Urinary bladder (tissue), 3 donors: ENCODE measurements at regions not wholly inside any gene's neighbourhood (a gene's known extent, or its start where the extent isn't known, plus 50 kb on each side); places are given as distances from the start of the nearest gene placed in this dataset.
"Not testable (repeated sequence)": the region's sequence is repeated elsewhere in the genome, so short reads cannot be mapped to it uniquely, and the experiment has no call there.

Experiments
- DNase-seq: peaks from one replicate; pipeline ENCODE4 v3.0.0-alpha.2; 2015; ENCODE audit errors: extremely low spot score
- H3K27ac ChIP-seq: one replicate; pipeline ENCODE4 v1.5.1; 2013; ENCODE audit warnings: low read depth, mild to moderate bottlenecking, moderate library complexity
- H3K36me3 ChIP-seq: one replicate; pipeline ENCODE4 v1.6.1; 2013; ENCODE audit warnings: mild to moderate bottlenecking, moderate library complexity; ENCODE audit not compliant: insufficient read depth
- H3K4me1 ChIP-seq: one replicate; pipeline ENCODE4 v1.6.1; 2013; ENCODE audit warnings: mild to moderate bottlenecking, moderate library complexity; ENCODE audit not compliant: insufficient read depth
- H3K4me3 ChIP-seq: one replicate; pipeline ENCODE4 v1.5.1; 2013; ENCODE audit warnings: low read depth, low read length
- WGBS: extraction: QIAGEN DNeasy Blood & Tissue Kit; methylation state at CpG from one replicate; pipeline ENCODE4 v1.1.7; 2013; 5-methylcytosine and 5-hydroxymethylcytosine counted together
- donor health status: healthy with polysubstance abuse.
- donor health status: healthy.

DNA sequence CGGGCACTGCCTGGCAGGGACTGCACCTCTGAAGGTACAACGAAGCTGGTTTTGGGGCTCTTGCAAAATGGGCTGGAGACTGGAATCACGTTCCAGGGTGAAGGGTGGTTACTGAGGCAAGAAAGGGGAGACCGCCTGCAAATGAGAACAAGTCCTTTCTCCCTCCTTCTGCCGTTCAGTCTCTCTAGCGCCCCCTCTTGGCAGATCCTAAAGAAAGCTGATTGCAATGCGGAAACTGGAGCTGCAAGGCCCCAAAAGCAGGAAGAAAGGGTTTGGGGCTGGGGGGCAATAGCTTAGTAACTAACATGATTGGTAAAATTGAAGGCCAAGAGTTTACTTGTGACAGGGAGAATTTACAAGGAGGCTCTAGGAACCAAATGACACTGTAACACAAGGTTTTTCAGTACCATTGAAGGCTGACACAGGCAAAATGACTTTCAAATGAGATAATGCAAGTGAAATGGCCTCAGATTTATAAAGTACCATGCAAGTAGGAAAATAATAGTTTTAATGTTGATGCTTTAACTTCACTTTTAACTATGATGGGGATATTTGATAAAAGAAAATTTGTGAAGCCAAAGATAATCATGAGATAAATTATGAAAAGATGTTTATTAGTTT lies 222.7 kb upstream of the HAND2 start:
- WGBS = 59% methylated on average over 7 of the region's 7 CpGs
- Histone ChIP-seq H3K36me3 (no peaks in the 10 kb centered on the region), H3K4me1 (no peaks in the 10 kb centered on the region), H3K27ac (no peak overlapping the region), H3K4me3 (no peak overlapping the region)
- DNase-seq = no peak

DNA sequence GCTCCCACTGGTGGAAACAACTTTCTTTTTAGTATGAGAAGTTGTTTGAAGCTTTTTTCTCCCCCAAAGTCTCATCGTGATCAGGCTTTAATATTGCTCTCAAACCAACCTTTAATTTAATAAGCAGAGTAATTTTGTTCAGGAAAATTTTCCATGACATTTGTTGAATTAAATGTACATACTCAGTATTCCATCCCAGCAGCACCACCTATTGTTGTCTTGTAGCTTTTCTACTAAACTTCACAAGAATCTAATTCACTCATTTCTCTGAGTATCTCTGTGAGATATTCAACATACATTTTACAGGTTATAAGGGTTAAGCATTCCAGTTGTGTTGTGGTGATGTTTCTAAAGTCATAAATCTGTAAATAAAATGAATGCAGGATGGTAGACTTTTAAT lies 218.3 kb upstream of the HAND2 start:
- no peaks in the 10 kb centered on the region for H3K36me3 ChIP-seq
- DNase-seq = no peak

DNA sequence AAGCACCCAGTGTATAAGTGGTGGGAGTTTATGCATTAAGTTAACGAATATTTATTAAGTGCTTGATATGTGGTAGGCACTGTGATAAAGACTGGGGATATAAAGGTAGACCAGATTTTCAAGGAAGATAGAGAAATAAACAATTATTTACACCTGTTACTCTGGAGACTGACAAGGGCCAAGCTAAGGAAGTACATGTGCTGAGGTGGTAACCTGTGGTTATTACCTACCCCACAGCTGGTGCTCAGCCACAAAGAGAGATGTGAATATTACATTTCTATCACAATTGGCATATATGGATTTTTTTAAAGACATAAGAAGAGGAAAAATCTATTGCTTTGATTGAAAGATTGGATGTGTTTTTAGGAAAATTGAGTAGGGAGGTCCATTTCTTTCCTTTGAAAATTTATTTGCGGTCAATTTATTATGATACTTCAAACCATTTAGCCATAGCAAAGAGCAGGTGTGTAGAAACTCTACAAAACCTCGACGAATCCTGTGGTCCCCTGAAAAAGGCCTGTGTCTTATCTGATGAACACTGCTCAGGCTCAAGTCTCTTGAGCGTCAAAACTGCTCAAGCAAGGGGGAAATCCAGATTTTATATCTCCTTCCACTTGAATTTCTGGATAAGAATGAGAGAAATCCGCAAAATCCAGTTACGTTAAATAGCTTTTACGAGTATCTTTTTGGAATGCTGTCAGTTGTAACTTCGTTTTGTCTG lies 217.7 kb upstream of the HAND2 start:
- DNase-seq = no peak
- Histone ChIP-seq H3K36me3 (no peaks in the 10 kb centered on the region), H3K4me3 (no peak overlapping the region), H3K4me1 (no peaks in the 10 kb centered on the region), H3K27ac (no peak overlapping the region)
- 58% methylated on average over 9 of the region's 9 CpGs for WGBS

More for the DNA sequence above, 218.3 kb upstream of the HAND2 start:
- H3K27ac ChIP-seq = no peak overlapping the region
- no peaks in the 10 kb centered on the region for H3K4me1 ChIP-seq
- H3K4me3 ChIP-seq = no peak overlapping the region
- 18% methylated on average over 1 of the region's 1 CpG for WGBS

DNA sequence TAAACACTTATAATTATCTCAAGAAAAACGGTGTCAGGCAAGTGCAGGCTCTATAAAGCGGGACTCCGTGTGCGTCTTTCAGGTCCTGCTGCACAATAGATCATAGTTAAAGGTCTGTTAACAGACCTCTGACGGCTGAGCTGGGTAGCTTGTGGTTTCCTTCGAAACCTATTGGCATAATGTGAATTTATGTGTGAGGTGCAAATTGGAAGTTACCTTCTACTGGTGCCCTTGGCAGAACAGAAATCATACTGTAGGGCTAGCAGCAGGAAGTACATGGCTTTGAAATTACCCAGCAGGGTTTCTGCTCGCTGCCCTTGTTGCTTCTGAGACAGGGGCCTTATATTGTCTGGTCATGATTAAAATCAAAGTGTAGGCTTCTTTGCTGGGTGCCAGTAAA lies 216.4 kb upstream of the HAND2 start:
- no peak for DNase-seq
- no peak overlapping the region for H3K4me3 ChIP-seq
- H3K27ac ChIP-seq = no peak overlapping the region
- no peaks in the 10 kb centered on the region for H3K36me3 ChIP-seq
- no peaks in the 10 kb centered on the region for H3K4me1 ChIP-seq
- 59% methylated on average over 7 of the region's 7 CpGs for WGBS

DNA sequence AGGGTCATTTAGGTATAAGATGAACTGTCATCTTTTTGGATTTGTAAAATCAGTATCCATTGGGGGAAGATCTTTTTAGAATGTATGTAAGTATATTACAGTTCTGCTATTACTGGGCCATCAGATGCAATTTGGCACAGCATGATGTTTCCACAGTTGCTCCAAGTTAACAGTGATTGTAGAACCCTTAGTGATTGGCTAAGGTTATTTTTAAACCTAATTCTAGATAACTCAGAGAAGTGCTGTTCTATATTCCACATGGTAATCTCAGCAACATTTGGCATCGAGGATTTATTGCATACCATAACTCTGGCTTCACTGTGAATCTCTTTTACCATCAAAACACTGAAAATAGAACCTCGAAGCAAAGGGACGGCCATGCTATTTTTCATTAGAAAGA lies 215.7 kb upstream of the HAND2 start:
- no peak overlapping the region for H3K27ac ChIP-seq
- WGBS = 46% methylated on average over 3 of the region's 3 CpGs
- H3K4me1 ChIP-seq = no peaks in the 10 kb centered on the region
- no peak overlapping the region for H3K4me3 ChIP-seq
- DNase-seq = no peak
- H3K36me3 ChIP-seq = no peaks in the 10 kb centered on the region

DNA sequence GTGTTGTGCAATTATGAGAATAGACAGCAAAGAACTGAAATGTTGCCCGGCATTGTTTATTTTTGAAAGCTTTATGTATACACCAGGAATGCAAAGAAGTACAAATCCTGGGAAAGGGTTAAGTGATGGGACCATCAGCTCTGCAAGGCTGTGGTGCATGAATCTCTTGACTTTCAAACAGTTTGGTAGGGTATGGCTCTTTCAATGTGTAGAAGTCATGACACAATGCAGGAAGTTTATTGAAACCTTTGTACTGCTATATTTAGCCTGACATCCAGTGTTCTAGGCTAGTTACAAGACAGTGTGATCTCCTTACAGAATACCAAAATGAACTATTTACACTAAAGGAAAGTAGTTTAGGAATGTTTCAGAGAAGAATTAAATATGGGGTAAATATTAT lies 206.8 kb upstream of the HAND2 start:
- no peaks in the 10 kb centered on the region for H3K4me1 ChIP-seq
- no peak for DNase-seq
- H3K27ac ChIP-seq = no peak overlapping the region
- H3K4me3 ChIP-seq = no peak overlapping the region
- WGBS = 49% methylated on average over 1 of the region's 1 CpG
- no peaks in the 10 kb centered on the region for H3K36me3 ChIP-seq

DNA sequence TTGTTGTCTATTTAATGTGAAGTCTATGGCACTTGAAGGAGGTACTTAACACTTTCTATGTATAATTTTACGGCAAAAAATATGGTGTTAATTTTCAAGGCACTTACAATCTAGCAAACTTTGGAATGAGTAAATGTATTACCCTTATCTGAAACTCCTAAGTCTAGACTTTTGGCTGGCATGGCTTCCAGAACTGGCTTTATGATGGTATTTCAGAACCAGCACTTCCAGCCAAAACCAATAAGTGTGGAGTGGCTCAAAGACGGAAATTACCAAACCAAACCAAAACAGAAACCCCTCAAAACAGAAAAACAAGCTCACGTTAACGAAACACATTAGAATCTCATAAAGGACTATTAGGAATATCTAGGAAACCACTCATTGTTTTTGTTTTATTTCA lies 205.6 kb upstream of the HAND2 start:
- DNase-seq = no peak
- H3K36me3 ChIP-seq = no peaks in the 10 kb centered on the region
- no peak overlapping the region for H3K4me3 ChIP-seq
- H3K27ac ChIP-seq = no peak overlapping the region
- 75% methylated on average over 4 of the region's 4 CpGs for WGBS
- no peaks in the 10 kb centered on the region for H3K4me1 ChIP-seq

DNA sequence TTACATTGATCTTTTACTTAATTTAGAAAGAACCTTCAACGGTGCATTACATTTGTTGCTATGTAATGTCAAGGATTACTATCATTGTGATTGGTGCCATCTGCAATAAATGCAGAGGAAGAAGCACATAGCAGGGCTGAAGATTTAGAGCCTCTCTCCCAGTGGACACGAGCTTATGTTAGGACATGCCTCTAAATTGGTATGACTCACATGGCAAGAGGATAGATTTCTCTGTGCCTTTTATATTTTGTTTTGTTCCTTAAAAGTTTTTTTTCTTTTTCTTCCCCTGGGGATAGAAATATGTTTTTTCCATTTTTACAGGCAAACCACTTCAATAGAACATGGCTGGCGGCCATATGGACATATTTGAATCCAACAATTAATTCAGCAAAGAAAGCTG lies 205.0 kb upstream of the HAND2 start:
- Histone ChIP-seq H3K4me3 (no peak overlapping the region), H3K27ac (no peak overlapping the region), H3K4me1 (no peaks in the 10 kb centered on the region), H3K36me3 (no peaks in the 10 kb centered on the region)
- WGBS = 48% methylated on average over 3 of the region's 3 CpGs
- DNase-seq = no peak

DNA sequence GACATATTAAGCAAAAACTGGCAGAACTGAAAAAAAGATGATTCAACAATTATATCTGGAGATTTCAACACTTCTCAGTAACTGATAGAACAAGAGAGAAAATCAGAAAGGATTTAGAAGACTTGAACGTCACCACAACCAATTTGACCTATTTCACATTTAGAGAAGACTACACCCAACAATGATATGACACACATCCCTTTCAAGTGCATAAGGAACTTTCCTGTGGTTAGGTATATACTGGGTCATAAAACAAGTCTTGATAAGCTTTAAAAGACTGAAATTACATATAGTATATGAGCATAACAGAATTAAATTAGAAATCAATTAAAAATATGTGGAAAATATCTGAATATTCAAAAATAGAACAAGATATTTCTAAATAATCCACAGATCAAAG lies 201.2 kb upstream of the HAND2 start:
- 89% methylated on average over 1 of the region's 1 CpG for WGBS
- H3K4me1 ChIP-seq = no peaks in the 10 kb centered on the region
- DNase-seq = no peak

DNA sequence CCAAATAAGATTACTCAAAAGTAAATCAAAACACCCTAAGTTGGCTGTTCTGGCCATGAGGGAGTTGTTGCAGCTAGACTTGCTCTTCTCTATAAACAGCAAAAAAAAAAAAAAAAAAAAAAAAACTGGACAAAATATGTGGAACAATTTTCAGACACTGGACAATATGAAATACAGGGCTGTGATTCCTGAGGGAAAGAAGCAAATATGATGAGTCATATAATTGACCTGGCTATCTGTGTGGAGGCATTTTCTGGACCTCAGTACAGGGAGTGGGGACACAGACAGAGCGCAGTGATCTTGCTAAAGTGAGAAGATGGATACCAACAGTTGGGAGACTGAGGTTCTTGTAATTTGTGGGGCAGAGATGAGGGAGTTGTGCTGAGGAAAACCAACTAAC lies 192.0 kb upstream of the HAND2 start:
- no peaks in the 10 kb centered on the region for H3K36me3 ChIP-seq
- H3K4me3 ChIP-seq = no peak overlapping the region
- DNase-seq = no peak
- WGBS = 96% methylated on average over 1 of the region's 1 CpG
- H3K4me1 ChIP-seq = no peaks in the 10 kb centered on the region
- no peak overlapping the region for H3K27ac ChIP-seq

More for the DNA sequence above, 201.2 kb upstream of the HAND2 start:
- Histone ChIP-seq H3K4me3 (no peak overlapping the region), H3K27ac (no peak overlapping the region), H3K36me3 (no peaks in the 10 kb centered on the region)

DNA sequence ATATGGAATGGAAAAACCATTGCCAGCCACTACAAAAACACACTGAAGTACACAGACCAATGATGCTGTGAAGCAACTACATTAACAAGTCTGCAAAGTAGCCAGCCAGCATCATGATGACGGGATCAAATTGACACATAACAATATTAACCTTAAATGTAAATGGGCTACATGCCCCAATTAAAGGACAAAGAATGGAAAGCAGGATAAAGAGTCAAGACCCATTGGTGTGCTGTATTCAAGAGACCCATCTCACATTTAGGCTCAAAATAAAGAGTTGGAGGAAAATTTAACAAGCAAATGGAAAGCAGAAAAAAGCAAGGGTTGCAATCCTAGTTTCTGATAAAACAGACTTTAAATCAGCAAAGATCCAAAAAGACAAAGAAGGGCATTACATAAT lies 188.5 kb upstream of the HAND2 start:
- 84% methylated on average over 1 of the region's 1 CpG for WGBS
- not testable (repeated sequence) for H3K4me1 ChIP-seq, H3K27ac ChIP-seq, H3K4me3 ChIP-seq, H3K36me3 ChIP-seq, DNase-seq

DNA sequence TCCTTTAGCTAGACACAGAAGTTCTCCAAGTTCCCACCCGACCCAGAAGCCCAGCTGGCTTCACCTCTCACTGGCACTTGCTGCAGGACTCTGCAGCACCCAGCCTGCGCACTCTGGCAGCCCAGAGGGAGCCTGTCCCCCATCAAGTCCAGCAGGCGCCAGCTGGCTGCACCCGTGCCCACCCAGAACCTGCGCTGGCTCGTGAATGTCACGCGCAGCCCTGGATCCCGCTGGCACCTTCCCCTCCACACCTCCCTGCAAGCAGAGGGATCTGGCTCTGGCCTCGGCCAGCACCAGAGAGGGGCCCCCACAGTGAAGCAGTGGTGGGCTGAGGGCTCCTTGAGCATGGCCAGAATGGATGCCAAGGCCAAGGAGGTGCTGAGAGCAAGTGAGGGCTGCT lies 187.6 kb upstream of the HAND2 start:
- no peak overlapping the region for H3K4me3 ChIP-seq
- 94% methylated on average over 10 of the region's 10 CpGs for WGBS
- no peaks in the 10 kb centered on the region for H3K36me3 ChIP-seq
- no peak for DNase-seq
- no peaks in the 10 kb centered on the region for H3K4me1 ChIP-seq
- H3K27ac ChIP-seq = no peak overlapping the region

DNA sequence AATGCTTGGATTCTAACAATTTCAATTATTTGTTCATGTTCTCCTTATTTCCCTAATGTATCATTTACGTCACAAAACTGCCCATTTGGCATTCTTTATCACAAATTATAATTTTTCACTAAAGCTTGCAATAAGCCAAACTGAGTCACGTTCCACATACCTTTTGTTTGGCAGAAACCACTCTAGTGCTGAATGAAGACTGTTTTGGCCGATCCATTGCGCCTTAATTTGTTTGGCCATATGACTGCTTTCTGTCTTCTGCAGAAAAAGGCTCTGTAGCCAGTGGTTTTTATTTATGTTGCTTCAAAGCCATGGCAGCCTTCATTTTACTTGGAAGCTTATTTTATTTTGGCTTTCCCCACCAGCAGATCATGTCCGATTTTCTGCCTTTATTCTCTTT lies 184.4 kb upstream of the HAND2 start:
- Histone ChIP-seq H3K27ac (no peak overlapping the region), H3K4me3 (no peak overlapping the region), H3K4me1 (no peaks in the 10 kb centered on the region), H3K36me3 (no peaks in the 10 kb centered on the region)
- WGBS = 79% methylated on average over 5 of the region's 5 CpGs
- no peak for DNase-seq

DNA sequence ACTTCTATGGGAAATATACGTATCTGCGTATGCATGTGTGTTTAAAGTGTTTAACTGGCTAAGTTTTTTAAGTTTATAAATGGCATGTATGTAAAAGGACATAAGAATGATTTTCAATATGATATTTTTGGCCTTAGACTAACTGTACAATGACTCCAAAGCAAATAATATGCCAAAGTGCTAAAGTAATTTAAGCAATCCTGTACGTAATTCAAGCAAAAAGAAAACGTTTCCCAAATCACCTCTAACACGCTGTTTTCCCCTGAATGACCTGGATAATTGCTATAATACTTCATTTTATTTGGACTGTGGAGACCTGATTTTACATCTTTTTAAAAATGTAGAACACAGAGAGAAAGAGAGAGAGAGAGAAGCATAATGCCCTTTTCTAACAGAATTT lies 183.0 kb upstream of the HAND2 start:
- Histone ChIP-seq H3K4me3 (no peak overlapping the region), H3K27ac (no peak overlapping the region), H3K4me1 (no peaks in the 10 kb centered on the region), H3K36me3 (no peaks in the 10 kb centered on the region)
- 87% methylated on average over 5 of the region's 5 CpGs for WGBS
- DNase-seq = no peak
